MCF 10A (cell line): ENCODE measurements at regions not wholly inside any gene's neighbourhood (a gene's known extent, or its start where the extent isn't known, plus 50 kb on each side); places are given as distances from the start of the nearest gene placed in this dataset.

ENCODE experiments used
- BruUV-seq: library from RNA; stranded (reverse); fragments of 400-500 nt; replicated peaks from 2 replicates; lab custom pipeline; 2021; lab: Mats Ljungman, UMichigan
- CTCF ChIA-PET: fragments of 300-600 bp; sonication (Branson Sonifier 250); formaldehyde crosslinking; extraction: SDS; loops from one replicate; lab custom pipeline; 2021; ENCODE audit warnings: antibody characterized with exemption, inconsistent platforms; lab: Yijun Ruan, JAX
- POLR2A ChIA-PET: fragments of 300-600, 350-650 bp; sonication (Branson Sonifier 250); formaldehyde crosslinking; extraction: SDS; loops from one replicate; lab custom pipeline; 2020; ENCODE audit warnings: antibody characterized with exemption, inconsistent platforms; lab: Yijun Ruan, JAX
- DNase-seq: peaks from one replicate; pipeline ENCODE4 v3.0.0-alpha.2; 2018; ENCODE audit not compliant: unreplicated experiment
- H3K27ac Mint-ChIP-seq: one replicate; pipeline ENCODE4 v1.8.0; 2022; ENCODE audit warnings: mild to moderate bottlenecking, low read depth, mixed read lengths; ENCODE audit not compliant: unreplicated experiment
- H3K27me3 Mint-ChIP-seq: one replicate; pipeline ENCODE4 v1.8.0; 2022; ENCODE audit warnings: mixed read lengths; ENCODE audit not compliant: insufficient read depth, unreplicated experiment
- H3K36me3 Mint-ChIP-seq: one replicate; pipeline ENCODE4 v1.8.0; 2022; ENCODE audit warnings: mild to moderate bottlenecking, moderate library complexity, mixed read lengths; ENCODE audit not compliant: insufficient read depth, unreplicated experiment
- H3K4me1 Mint-ChIP-seq: one replicate; pipeline ENCODE4 v1.8.0; 2022; ENCODE audit warnings: mixed read lengths; ENCODE audit not compliant: insufficient read depth, unreplicated experiment
- H3K4me3 Mint-ChIP-seq: one replicate; pipeline ENCODE4 v1.8.0; 2022; ENCODE audit warnings: mild to moderate bottlenecking, moderate library complexity, mixed read lengths; ENCODE audit not compliant: unreplicated experiment
- H3K9me3 Mint-ChIP-seq: one replicate; pipeline ENCODE4 v1.8.0; 2022; ENCODE audit warnings: mixed read lengths; ENCODE audit not compliant: unreplicated experiment
- intact Hi-C: fragments of 100-400 bp; cut with micrococcal nuclease; formaldehyde crosslinking; loops from 2 replicates; pipeline ENCODE4 v1.14.1; 2022
- TF ChIP-seq, protein P1 (sequence below): fragments of 200-600 bp; IDR thresholded peaks from one replicate; pipeline ENCODE4 v1.8.0; 2022; ENCODE audit warnings: antibody characterized with exemption, mild to moderate bottlenecking; ENCODE audit not compliant: unreplicated experiment

DNA sequence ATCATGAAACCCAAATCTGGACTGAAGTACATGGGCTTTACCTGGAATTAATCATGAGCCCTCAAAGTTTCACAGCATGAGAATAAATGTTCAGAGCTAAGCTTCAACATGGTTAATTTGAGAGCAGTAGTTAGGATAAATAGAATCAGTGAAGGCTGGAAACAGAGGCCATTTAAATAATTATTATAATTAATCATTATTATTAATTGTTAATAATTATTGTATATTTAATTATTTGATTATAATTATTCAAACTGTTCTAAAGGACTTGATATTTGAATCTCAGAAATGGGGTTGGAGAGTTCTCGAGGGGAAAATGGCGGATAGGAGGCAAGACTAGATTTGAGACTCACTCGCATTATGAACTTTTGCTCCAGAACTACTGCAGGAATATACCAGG is 119.6 kb upstream of the ITGA1 start:
- H3K4me1 Mint-ChIP-seq = no peaks in the 10 kb centered on the region
- no peaks in the 10 kb centered on the region for H3K9me3 Mint-ChIP-seq
- intact Hi-C loops = no loop called here
- ChIA-PET CTCF (interaction anchor here (0.6 kb wide), 1 partner anchor 25 kb away, joined by 4 read pairs; no protein-coding TSS in a partner anchor), POLR2A (no interaction called here)
- no peak overlapping the region for H3K27ac Mint-ChIP-seq
- TF ChIP-seq, protein P1, sequence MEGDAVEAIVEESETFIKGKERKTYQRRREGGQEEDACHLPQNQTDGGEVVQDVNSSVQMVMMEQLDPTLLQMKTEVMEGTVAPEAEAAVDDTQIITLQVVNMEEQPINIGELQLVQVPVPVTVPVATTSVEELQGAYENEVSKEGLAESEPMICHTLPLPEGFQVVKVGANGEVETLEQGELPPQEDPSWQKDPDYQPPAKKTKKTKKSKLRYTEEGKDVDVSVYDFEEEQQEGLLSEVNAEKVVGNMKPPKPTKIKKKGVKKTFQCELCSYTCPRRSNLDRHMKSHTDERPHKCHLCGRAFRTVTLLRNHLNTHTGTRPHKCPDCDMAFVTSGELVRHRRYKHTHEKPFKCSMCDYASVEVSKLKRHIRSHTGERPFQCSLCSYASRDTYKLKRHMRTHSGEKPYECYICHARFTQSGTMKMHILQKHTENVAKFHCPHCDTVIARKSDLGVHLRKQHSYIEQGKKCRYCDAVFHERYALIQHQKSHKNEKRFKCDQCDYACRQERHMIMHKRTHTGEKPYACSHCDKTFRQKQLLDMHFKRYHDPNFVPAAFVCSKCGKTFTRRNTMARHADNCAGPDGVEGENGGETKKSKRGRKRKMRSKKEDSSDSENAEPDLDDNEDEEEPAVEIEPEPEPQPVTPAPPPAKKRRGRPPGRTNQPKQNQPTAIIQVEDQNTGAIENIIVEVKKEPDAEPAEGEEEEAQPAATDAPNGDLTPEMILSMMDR = no peak
- no peak for DNase-seq
- no TSS peak for BruUV-seq
- no peaks in the 10 kb centered on the region for H3K36me3 Mint-ChIP-seq
- no peak overlapping the region for H3K4me3 Mint-ChIP-seq
- H3K27me3 Mint-ChIP-seq = peaks cover 100% of the 10 kb centered on the region

DNA sequence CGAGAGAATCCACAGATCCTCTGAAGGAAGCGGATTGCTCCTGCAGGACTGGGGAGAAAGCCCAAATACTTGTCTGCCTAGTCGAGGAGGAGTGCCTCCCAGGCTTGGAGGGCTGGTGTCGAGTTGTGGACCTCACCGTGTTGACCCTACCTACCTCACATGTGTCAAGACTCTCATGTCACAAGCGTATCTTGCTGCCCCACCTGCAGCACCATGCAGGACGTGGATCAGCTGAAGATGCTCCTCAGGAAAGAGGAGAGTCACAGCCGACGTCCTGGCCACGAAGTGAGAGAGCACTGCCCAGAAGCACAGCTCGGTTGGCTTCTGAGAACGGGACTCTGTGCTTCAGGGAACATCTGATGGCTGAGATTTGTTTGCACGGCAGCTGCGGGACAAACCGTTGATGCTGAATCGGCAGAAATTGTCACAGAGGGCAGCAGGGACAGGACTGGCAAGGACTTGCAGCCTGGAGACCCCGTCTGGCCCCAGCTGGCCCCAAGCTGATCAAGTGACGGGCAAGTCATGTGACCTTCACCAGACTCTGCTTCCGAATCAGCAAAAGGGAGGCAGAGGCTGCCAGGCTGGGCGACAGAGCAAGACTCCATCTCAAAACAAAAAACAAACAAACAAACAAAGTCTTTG is 119.1 kb upstream of the ITGA1 start:
- peaks cover 99% of the 10 kb centered on the region for H3K27me3 Mint-ChIP-seq
- TF ChIP-seq, protein P1 = no peak
- H3K9me3 Mint-ChIP-seq = no peaks in the 10 kb centered on the region
- ChIA-PET POLR2A (no interaction called here), CTCF (interaction anchor here (0.6 kb wide), 1 partner anchor 25 kb away, joined by 4 read pairs; no protein-coding TSS in a partner anchor)
- intact Hi-C loops = no loop called here
- no peak for DNase-seq
- no peak overlapping the region for H3K27ac Mint-ChIP-seq
- BruUV-seq = no TSS peak
- no peaks in the 10 kb centered on the region for H3K36me3 Mint-ChIP-seq
- H3K4me3 Mint-ChIP-seq = no peak overlapping the region
- no peaks in the 10 kb centered on the region for H3K4me1 Mint-ChIP-seq

DNA sequence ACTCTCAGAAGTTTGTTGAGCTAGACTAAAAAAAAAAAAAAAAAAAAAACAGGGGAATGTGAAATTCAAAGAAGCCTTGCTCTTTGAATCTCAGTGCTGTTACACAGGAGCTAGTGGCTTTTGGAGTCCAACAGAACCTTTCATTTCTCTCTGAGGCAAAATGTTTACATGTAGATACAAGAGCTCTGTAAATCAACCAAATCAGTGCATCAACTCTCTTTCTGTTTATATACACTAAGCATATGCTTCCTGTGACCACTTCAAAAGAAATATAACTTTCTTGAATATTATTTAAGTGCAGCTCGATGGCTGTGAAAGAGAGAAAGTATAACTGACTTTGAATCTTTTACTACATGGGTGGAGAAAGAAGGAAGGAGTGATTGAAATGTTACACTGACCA is 115.3 kb upstream of the ITGA1 start:
- BruUV-seq = no TSS peak
- intact Hi-C loops = no loop called here
- H3K27ac Mint-ChIP-seq = no peak overlapping the region
- ChIA-PET POLR2A (no interaction called here), CTCF (interaction anchor here (0.5 to 1.0 kb wide), 4 partner anchors 21 to 243 kb away, joined by 3 to 5 read pairs (median 4); no protein-coding TSS in a partner anchor)
- no peaks in the 10 kb centered on the region for H3K9me3 Mint-ChIP-seq
- no peak overlapping the region for H3K4me3 Mint-ChIP-seq
- TF ChIP-seq, protein P1 = no peak
- DNase-seq = no peak
- H3K4me1 Mint-ChIP-seq = no peaks in the 10 kb centered on the region
- peaks cover 88% of the 10 kb centered on the region for H3K27me3 Mint-ChIP-seq
- no peaks in the 10 kb centered on the region for H3K36me3 Mint-ChIP-seq

DNA sequence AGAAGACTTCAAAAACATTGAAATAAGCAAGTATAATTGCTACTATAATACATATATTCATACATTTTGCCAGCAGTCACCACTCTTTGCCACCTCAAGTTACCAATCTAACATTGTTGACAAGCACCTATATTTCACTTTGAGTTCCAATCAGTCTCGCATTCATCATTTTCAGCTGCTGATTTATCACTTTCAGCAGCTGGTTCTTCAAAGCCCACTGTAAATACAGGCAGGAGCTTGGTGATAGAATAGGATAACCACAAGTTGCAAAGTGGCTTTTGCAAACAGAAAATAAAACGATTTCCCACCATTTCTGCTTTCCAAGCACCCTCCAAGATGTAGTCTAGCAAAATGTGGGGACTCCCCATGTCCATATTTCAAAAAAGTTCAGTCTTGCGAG is 114.2 kb upstream of the ITGA1 start:
- Mint-ChIP-seq H3K36me3 (no peaks in the 10 kb centered on the region), H3K4me3 (no peak overlapping the region), H3K27ac (no peak overlapping the region), H3K27me3 (peaks cover 88% of the 10 kb centered on the region), H3K9me3 (no peaks in the 10 kb centered on the region), H3K4me1 (no peaks in the 10 kb centered on the region)
- DNase-seq = no peak
- intact Hi-C loops = no loop called here
- POLR2A ChIA-PET = no interaction called here
- TF ChIP-seq, protein P1 = no peak
- CTCF ChIA-PET = no interaction called here
- BruUV-seq = no TSS peak
